ENCODE measurements at regions not wholly inside any gene's neighbourhood (a gene's known extent, or its start where the extent isn't known, plus 50 kb on each side); places are given as distances from the start of the nearest gene placed in this dataset.

- no peaks in the 10 kb centered on the region; the same call in 1 of the 2 replicates for H4K20me1 ChIP-seq (replicated peaks; ENCODE audit: control insufficient read depth, insufficient read depth, low read length)
- DNase-seq (ENCODE audit: extremely low read depth in 1 of 4, low spot score in 3 of 4): no peak
- H3K4me3 ChIP-seq: no peak overlapping the region
- WGBS (ENCODE audit: insufficient coverage, low coverage, missing lambda C conversion rate): 1% methylated on average over 12 of the region's 12 CpGs
- no peaks in the 10 kb centered on the region for H3K9me1 ChIP-seq (ENCODE audit: control insufficient read depth, insufficient read depth, low read length)
- in situ Hi-C loops (cut with MboI): no loop called here
- H3K36me3 ChIP-seq (ENCODE audit: control insufficient read depth, insufficient read depth, low read length): no peaks in the 10 kb centered on the region
- FAIRE-seq: no peak
- no peak overlapping the region for H3K9ac ChIP-seq (ENCODE audit: insufficient read depth in 1 of 2, low read depth in 2 of 2, low read length in 2 of 2)
- ChIA-PET POLR2A (interaction anchor here (0.6 kb wide), 1 partner anchor 225 kb away, joined by 3 read pairs; no protein-coding TSS in a partner anchor), CTCF (ENCODE audit: low intra/inter-chr PET ratio) (no interaction called here)
- intact Hi-C loops (cut with micrococcal nuclease): no loop called here
- no peaks in the 10 kb centered on the region for H3K79me2 ChIP-seq (ENCODE audit: control insufficient read depth, insufficient read depth, low read length)
- BruUV-seq (replicated peaks): no TSS peak
- no peak for ATAC-seq
- H2AFZ ChIP-seq (ENCODE audit: low read depth, low read length): no peak overlapping the region
- H3K27ac ChIP-seq (ENCODE audit: extremely low read depth, low read depth, low read length): no peak overlapping the region
- no peaks in the 10 kb centered on the region for H3K9me3 ChIP-seq (replicated peaks; ENCODE audit: control insufficient read depth, insufficient read depth, low read depth, low read length)
- TF ChIP-seq EZH2 (IDR thresholded peaks at IDR 0.05; ENCODE audit: borderline replicate concordance, low read depth, low read length) (no peak), ZNF197 (CRISPR knock-in tag; IDR thresholded peaks at IDR 0.05; ENCODE audit: low read depth) (no peak), SIN3A (IDR thresholded peaks at IDR 0.05; ENCODE audit: borderline replicate concordance in 2 of 2, control insufficient read depth in 1 of 2, low read depth in 2 of 2, low read length in 2 of 2) (no peak), ZNF589 (CRISPR knock-in tag; IDR thresholded peaks at IDR 0.05; ENCODE audit: low read depth) (no peak), NFXL1 (CRISPR knock-in tag; IDR thresholded peaks at IDR 0.05) (no peak), ZNF778 (CRISPR knock-in tag; IDR thresholded peaks at IDR 0.05) (no peak), ZNF121 (CRISPR knock-in tag; conservative IDR thresholded peaks at IDR 0.05) (no peak), EWSR1 (IDR thresholded peaks at IDR 0.05; ENCODE audit: borderline replicate concordance, low read depth, partially characterized antibody) (no peak), CHCHD3 (CRISPR knock-in tag; IDR thresholded peaks at IDR 0.05) (no peak), ZNF124 (CRISPR knock-in tag; IDR thresholded peaks at IDR 0.05) (no peak), PRMT5 (CRISPR knock-in tag; IDR thresholded peaks at IDR 0.05) (no peak), POLR2AphosphoS5 (IDR thresholded peaks at IDR 0.05; ENCODE audit: control insufficient read depth, insufficient read depth, low read depth, low read length) (no peak), ATF7 (IDR thresholded peaks at IDR 0.05) (no peak), ZNF431 (CRISPR knock-in tag; IDR thresholded peaks at IDR 0.05) (no peak), ZNF316 (IDR thresholded peaks at IDR 0.05) (no peak), SIN3B (IDR thresholded peaks at IDR 0.05; ENCODE audit: low read depth) (no peak), EP300 (IDR thresholded peaks at IDR 0.05; ENCODE audit: low read length) (no peak), KLF6 (CRISPR knock-in tag; IDR thresholded peaks at IDR 0.05; ENCODE audit: borderline replicate concordance) (no peak), CREB1 (IDR thresholded peaks at IDR 0.05) (no peak), CREB1 (CRISPR knock-in tag; IDR thresholded peaks at IDR 0.05) (no peak), NELFE (IDR thresholded peaks at IDR 0.05; ENCODE audit: insufficient read depth, insufficient read length) (no peak)
- H3K27me3 ChIP-seq (ENCODE audit: control insufficient read depth in 2 of 2, insufficient read depth in 2 of 2, low read length in 2 of 2): peaks cover 25 to 84% of the 10 kb centered on the region in 2 experiments
- no peak overlapping the region for H3K4me2 ChIP-seq (ENCODE audit: insufficient read depth, low read length)
- no peaks in the 10 kb centered on the region for H3K4me1 ChIP-seq (replicated peaks in 1 of 2; ENCODE audit: control insufficient read depth in 2 of 2, insufficient read depth in 2 of 2, low read length in 2 of 2)
Measured at GRCh38 chr11:71114124-71114851, 138.1 kb downstream of the SHANK2 start.
